ENCODE measurements at regions not wholly inside any gene's neighbourhood (a gene's known extent, or its start where the extent isn't known, plus 50 kb on each side); places are given as distances from the start of the nearest gene placed in this dataset.
"Not testable (repeated sequence)": the region's sequence is repeated elsewhere in the genome, so short reads cannot be mapped to it uniquely, and the experiment has no call there.

DNA sequence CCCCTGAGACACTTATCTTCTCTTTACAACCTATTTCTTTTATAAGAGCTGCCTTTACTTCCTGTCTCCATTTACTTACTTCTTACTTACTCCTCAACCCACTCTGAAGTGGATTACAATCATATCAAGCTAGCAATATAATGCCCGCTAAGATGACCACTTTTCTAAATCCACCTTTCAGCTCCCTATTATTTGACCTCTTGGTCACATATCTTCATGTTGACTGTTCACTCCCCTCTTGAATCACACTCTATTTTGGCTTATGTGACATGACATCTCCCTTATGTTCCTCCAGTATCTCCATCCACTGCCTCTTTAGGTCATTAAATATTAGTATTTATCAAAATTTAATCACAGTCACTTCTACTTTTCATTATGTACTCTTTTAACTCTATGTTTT is 255.3 kb upstream of the TRPC7 start:
- no peak for DNase-seq (ENCODE audit: low read depth)

DNA sequence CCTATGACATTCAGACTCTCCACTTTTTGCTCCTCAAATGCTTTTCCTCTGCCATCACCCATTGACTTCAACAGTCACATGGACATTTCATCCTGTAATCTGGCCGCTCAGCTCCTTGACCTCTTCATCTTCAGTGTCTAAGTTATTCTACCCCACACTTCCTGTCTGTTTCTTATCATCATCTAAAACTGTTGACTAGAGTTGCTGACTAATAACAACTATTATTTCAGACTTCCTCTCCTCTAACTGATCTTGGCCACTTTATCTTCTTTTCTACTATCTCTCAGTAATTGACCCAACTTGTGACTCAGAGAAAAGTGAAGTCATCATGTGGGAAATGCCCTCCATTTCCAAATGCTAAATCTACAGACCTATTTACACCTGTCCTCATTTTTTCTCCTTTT is 254.7 kb upstream of the TRPC7 start:
- DNase-seq (ENCODE audit: low read depth): no peak

DNA sequence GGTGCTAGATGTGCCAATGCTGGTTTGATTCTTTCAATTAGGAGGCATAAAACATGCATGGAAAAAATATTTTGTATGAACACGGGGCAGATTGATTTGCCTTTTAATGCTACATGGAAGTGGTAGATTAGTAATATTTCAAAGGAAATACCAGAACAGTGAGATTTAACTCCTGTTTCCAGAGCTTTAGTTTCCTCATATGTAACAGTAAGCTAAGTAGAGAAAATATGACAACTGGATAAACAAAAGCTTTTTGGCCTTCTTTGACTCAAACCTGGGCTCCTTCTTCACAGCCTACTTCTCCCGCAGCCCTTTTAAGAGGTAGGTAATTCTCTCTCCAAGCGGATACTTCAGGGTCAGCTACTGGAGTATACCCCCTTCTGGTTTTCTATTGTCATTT is 254.2 kb upstream of the TRPC7 start:
- no peak for DNase-seq (ENCODE audit: low read depth)

DNA sequence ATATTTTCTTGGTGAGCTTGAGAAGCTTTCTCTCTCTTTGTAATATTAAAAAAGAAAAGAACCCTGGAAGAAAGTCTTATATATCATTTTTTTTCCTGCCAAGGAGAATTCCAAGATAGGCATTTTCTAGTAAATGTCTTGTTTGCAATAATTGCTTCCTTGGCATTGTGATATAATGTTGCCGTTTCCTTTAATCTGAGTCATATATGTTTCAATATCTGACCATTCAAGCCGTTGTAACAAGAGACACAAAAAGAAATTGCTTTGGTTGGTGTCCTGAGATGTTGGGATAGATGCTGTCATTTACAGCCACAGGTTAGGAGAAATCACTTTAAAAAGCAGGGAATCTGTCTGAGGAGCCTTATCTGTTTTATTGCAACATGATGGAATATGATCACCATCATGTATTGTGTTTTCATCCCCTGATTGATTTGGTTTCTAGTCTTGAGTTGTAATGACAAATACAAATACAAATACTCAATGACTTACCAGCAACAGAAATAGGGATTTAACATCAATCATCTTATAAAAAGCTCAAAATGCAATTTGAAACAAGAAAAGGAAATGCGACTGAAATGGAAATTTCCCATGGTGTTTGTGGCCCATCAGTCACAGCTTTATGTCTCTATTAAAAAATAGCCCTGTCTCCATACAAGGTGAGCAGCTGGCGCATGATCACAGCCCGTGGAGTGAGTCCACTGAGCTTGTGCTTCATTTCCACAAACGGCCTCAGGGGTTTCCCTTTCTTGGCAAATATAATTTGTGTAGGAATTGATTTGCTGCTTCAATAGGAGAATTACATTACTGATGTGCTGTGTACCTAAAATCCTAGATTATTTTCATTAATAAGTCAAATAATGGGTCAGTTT is 250.1 kb upstream of the TRPC7 start:
- DNase-seq (ENCODE audit: low read depth): no peak

DNA sequence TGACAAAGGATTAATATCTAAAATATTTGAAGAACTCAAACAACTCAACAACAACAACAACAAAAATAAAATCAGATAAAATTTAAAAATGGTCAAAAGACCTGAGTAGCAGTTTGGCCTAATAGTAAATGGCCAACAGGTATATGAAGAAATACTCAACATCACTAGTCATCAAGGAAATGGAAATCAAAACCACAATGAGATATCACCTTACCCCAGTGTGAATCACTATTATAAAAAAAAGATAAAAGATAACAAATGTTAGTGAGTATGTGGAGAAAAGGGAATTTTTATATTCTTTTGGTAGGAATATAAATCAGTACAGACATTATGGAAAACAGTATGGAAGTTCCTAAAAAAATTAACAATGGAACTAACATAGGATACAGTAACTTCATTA is 247.9 kb upstream of the TRPC7 start:
- DNase-seq (ENCODE audit: low read depth): no peak

DNA sequence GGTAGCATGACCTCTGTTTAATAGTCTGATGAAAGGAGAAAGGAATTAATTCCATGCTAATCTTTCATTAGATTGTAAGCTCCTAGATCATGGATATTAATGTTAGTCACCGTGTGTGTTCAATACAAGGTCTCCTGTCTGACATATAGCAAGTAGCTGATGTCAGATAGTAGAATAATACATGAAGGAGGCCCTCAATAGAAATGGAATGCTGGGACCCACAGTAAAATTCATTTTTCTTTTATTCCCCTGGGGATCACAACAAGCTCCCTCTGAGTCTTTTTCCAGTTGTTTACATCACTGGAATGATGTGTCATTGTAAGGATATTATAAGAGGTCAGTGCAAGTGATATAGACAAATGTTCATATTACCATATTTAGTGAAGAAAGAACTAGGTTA is 240.3 kb upstream of the TRPC7 start:
- DNase-seq (ENCODE audit: low read depth): no peak

DNA sequence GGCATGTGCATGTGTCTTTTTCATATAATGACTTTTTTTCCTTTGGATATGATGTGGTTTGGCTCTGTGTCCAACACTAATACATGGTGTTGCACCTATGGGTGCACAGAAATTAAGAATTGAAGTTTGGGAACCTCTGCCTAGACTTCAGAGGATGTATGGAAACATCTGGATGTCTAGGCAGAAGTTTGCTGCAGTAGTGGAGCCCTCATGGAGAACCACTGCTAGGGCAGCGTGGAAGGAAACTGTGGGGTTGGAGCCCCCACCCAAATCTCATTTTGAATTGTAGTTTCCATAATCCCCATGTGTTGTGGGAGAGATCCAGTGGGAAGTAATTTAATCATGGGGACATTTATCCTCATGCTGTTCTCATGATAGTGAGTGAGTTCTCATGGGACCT is 235.0 kb upstream of the TRPC7 start:
- DNase-seq (ENCODE audit: low read depth): no peak

DNA sequence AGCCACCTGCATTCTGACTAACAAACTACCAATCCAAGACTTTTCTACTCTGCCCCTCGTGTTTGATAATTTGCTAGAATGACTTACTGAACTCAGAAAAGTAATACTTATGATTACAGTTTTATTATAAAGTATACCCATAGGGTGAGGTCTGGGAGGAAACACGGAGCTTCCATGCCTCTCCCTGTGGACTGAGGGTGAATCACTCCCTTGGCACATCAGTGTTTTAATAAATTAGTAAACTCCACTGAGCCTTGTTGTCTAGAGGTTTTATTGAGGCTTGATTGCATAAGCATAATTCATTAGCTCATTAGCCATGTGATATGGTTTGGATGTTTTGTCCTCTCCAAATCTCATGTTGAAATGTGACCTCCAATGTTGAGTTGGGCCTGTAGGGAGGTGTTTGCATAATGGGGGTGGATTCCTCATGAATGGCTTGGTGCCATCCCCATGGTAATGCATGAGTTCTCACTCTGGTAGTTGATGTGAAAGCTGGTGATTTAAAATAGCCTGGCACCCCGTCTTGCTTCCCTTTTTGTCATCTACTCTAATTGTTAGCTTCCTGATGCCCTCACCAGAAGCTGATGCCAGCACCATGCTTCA is 233.6 kb upstream of the TRPC7 start:
- no peak for DNase-seq (ENCODE audit: low read depth)

DNA sequence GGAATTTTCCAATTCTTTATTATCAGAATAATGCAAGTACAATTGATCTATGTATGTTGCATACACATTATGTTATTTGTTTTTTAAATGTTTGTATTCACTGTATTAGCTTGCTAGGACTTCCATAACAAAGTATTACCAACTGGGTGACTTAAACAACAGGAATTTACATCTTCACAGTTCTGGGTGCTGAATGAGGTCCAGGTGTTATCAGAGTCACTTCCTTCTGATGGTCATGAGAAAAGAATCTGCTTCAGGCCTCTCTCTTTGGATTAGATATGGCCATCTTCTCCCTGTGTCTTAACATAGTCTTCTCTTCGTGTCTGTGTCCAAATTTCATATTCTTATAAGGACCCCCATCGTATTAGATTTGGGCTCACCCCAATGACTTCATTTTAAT is 229.1 kb upstream of the TRPC7 start:
- no peak for DNase-seq (ENCODE audit: low read depth)

DNA sequence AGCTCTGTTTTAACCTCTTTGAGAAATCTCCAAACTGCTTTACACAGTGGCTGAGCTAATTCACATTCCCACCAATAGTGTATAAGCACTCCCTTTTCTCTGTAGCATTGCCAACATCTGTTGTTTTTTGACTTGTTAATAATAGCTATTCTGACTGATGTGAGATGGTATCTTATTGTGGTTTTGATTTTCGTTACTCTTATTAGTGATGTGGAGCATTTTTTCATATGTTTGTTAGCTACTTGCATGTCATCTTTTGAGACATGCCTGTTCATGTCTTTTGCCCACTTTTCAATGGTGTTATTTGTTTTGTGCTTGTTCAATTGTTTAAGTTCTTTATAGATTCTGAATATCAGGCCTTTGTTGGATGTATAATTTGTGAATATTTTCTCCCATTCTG is 225.2 kb upstream of the TRPC7 start:
- DNase-seq (ENCODE audit: low read depth): no peak

DNA sequence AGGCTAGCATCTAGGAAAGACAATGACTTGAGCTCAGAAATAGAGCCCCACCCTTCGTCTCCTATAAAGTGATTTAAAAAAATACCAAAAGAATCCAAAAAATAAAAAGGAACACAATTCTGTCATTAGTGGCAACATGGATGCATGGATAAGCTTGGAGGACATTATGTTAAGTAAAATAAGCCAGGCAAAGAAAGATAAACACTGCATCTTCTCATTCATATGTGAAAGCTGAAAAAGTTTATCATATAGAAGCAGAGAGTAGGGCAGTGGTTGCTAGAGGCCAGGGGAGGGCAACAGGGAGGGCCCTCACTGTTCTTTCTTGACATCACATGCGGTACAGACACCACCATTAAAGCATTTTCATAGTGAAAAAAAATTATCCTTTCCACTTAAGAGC is 220.9 kb upstream of the TRPC7 start:
- DNase-seq (ENCODE audit: low read depth): no peak

DNA sequence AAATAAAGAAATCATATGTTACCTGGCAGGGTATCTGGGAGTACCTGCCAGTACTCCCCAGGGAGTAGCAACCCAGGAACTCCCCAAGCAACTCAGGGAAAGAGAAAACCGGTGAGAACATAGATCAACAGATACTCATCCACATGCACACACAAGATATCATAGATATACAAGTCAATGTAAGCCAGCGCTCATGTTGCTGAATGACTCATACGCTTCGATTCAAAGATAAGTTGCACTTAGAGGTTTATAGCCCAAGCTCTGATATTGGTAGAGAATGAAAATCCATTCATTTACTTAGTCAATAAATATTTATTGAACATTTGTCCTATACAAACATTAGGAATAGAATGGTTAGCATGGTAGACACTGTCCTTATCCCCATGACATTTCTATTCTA is 219.1 kb upstream of the TRPC7 start:
- no peak for DNase-seq (ENCODE audit: low read depth)

DNA sequence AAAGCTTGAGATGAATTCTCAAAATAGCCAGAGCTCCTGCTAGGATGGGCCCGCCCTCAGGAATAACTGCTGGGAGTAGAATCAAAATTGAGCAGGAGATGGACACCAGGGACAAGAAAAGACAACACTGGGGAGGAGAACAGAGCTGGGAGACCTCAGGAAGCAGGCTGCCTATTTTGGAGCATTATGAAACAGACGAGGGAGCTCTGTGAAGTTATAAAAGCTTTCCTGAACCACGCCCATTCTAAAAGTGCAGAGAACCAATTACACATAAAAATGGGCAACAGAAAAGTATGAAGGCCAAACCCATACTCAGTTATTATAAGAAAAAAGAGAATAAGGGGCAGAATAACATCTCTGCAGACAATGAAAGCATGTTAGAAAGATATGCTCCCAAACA is 213.9 kb upstream of the TRPC7 start:
- DNase-seq (ENCODE audit: low read depth): no peak

DNA sequence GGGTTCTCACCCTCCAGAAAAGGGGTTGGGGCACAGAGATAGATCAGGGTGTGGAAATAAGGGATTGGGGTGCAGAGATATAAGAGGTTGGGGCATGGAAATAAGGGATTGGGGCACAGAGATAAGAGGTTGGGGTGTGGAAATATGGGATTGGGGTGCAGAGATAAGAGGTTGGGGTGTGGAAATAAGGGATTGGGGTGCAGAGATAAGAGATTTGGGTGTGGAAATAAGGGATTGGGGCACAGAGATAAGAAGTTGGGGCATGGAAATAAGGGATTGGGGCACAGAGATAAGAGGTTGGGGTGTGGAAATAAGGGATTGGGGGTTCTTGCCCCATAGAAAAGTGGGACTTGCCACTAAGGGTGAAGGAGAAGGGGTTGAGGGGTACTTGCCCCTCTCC is 204.5 kb upstream of the TRPC7 start:
- not testable (repeated sequence) for DNase-seq (ENCODE audit: low read depth)

DNA sequence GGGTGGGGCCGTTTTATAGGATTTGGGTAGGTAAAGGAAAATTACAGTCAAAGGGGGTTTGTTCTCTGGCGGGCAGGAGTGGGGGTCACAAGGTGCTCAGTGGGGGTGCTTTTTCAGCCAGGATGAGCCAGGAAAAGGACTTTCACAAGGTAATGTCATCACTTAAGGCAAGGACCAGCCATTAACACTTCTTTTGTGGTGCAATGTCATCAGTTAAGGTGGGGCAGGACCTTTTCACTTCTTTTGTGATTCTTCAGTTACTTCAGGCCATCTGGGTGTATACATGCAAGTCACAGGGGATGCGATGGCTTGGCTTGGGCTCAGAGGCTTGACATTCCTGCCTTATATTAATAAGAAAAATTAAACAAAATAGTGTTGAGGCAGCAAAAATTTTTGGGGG is 200.1 kb upstream of the TRPC7 start:
- not testable (repeated sequence) for DNase-seq (ENCODE audit: low read depth)

DNA sequence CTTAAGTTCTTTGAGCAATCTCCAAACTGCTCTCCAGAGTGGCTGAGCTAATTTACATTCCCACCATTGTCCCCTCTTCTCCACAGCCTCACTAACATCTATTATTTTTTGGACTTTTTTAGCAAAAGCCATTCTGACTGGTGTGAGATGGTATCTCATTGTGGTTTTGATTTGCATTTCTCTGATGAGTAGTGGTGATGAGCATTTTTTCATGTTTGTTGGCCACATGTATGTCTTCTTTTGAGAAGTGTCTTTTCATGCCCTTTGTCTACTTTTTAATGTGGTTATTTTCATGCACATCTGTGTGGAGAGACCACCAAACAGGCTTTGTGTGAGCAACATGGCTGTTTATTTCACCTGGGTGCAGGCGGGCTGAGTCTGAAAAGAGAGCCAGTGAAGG is 199.7 kb upstream of the TRPC7 start:
- DNase-seq (ENCODE audit: low read depth): not testable (repeated sequence)

DNA sequence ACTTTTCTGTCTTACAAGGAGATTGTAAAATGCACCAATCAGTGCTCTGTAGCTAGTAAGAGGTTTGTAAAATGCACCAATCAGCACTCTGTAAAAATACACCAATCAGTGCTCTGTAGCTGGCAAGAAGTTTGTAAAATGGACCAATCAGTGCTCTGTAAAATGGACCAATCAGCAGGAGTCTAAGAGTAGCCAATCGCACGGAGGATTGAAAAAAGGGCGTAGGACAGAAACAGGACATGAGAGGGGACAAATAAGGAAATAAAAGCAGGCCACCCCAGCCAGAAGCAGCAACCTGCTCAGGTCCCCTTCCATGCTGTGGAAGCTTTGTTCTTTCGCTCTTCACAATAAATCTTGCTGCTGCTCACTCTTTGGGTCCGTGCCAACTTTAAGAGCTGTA is 199.1 kb upstream of the TRPC7 start:
- DNase-seq (ENCODE audit: low read depth): not testable (repeated sequence)

DNA sequence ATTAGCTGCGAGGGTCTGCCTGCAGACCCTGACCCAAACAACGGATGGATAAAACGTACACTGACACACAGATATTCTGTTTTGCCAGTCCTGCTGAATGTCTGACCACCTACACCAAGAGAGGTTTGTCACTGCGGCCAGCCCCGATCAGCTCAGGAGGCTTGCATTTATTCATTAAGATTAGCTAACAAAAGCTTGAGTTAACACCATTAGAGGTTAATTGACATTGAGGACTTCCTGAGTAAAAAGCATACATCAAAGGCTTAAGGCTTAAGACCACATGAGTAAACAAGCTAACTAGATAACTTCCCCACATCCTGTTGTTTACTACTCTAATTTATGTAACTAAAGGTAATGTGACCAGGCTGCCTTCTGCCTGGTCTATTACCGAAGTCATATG is 198.1 kb upstream of the TRPC7 start:
- DNase-seq (ENCODE audit: low read depth): no peak

DNA sequence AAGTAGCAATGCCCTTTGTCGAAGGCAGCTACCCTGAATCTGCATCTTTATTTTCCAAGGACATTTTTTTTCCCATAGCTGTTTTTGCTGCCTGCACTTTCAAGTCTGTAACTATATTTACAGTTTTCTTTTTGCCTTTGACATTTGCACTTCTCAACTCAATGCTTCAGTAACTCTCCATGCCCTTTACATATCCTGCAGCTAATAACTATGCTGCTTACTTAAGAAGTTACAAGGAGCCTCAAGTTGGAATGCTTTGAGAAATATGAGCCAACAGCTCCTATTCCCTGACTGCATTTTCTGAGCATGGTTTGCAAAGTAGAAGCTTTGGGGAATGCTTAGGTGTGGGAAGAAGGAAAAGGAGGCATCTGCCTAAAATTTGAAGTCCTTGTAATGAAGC is 194.8 kb upstream of the TRPC7 start:
- no peak for DNase-seq (ENCODE audit: low read depth)

DNA sequence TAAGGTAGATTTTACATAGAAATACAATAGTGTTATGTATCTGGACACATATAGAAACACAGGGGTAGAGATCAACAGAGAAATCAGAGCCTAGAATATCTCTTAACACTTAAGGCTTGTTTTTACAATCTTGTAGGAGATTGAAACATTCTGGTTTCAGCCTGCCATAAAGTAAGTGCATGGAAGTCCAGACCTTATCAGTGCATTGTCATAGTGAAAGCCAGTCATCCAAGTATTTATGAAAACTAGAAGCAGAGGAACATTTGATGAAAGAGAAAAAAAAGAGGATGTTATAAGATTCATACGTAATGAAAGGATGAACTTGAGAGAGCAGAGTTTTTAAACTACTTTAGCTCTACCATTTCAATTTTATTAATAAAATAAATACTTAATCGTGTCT is 194.3 kb upstream of the TRPC7 start:
- no peak for DNase-seq (ENCODE audit: low read depth)

DNA sequence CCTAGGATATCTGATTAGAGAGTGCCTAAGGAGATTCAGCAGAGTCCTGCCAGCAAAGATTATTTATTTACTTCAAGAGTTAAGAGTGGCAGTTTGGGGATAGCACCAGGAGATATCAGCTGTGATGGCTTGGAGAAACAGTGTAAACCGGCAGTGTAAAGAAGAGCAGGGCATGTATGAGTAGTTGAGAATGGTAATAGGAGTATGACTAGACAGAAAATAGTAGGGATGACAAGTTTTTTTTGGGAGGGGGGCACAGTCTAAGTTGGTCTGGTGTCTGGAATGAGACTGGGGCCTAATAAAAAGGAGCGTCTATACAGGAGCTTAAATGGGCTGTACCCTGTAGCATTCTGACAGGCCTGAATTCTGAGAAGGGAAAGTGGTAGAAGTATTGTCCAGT is 181.8 kb upstream of the TRPC7 start:
- not testable (repeated sequence) for DNase-seq (ENCODE audit: low read depth)

DNA sequence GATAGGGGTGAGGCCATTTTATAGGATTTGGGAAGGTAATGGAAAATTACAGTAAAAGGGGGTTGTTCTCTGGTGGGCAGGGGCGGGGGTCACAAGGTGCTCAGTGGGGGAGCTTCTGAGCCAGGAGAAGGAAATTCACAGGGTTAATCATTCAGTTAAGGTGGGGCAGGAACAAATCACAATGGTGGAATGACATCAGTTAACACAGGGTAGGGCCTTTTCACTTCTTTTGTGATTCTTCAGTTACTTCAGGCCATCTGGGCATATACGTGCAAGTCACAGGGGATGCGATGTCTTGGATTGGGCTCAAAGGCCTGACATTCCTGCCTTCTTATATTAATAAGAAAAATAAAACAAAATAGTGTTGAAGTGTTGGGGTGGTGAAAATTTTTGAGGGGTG is 181.1 kb upstream of the TRPC7 start:
- not testable (repeated sequence) for DNase-seq (ENCODE audit: low read depth)

DNA sequence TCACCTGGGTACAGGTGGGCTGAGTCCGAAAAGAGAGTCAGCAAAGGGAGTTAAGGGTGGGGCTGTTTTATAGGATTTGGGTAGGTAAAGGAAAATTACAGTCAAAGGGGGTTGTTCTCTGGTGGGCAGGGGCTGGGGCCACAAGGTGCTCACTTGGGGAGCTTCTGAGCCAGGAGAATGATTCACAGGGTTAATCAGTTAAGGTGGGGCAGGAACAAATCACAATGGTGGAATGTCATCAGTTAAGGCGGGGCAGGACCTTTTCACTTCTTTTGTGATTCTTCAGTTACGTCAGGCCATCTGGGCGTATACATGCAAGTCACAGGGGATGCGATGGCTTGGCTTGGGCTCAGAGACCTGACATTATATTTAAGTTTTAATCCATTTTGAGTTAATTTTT is 179.7 kb upstream of the TRPC7 start:
- DNase-seq (ENCODE audit: low read depth): not testable (repeated sequence)

DNA sequence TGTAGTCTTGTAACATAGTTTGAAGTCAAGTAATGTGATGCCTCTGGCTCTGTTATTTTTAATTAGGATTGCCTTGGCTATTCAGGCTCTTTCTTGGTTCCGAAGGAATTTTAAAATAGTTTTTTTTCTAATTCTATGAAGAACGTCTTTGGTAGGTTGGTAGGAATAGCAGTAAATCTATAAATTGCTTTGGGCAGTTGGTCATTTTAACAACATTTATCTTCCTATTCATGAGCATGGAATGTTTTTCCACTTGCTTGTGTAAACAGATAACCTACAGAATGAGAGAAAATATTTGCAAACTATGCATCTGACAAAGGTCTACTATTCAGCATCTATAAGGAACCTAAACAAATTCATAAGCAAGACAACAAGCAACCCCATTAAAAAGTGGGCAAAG is 173.2 kb upstream of the TRPC7 start:
- DNase-seq (ENCODE audit: low read depth): no peak
